Esophagus squamous epithelium (tissue), 4 donors: ENCODE measurements at regions not wholly inside any gene's neighbourhood (a gene's known extent, or its start where the extent isn't known, plus 50 kb on each side); places are given as distances from the start of the nearest gene placed in this dataset.

Experiments
- CTCF ChIP-seq, 6 experiments: fragments of 450-650 bp in 4 of 6; fragments of 200-600 bp in 2 of 6; sonication (generic) in 2 of 6; IDR thresholded peaks; one replicate each; pipeline ENCODE4 v1.5.1; 2016 to 2019; ENCODE audit warnings: antibody characterized with exemption in 6 of 6, mild to moderate bottlenecking in 4 of 6, moderate library complexity in 4 of 6
- POLR2A ChIP-seq, 4 donors: fragments of 450-650 bp; IDR thresholded peaks; one replicate each; pipeline ENCODE4 v1.6.1; 2017; ENCODE audit warnings: antibody characterized with exemption in 4 of 4, mild to moderate bottlenecking in 4 of 4, moderate library complexity in 3 of 4

- no peak for TF ChIP-seq CTCF (IDR thresholded peaks at IDR 0.05)
- TF ChIP-seq POLR2A (IDR thresholded peaks at IDR 0.05) = no peak
These were observed 1129.4 kb downstream of the TDRD15 start for GRCh38 chr2:22253171-22253570.
